Liver (tissue), 8 donors: ENCODE measurements at regions not wholly inside any gene's neighbourhood (a gene's known extent, or its start where the extent isn't known, plus 50 kb on each side); places are given as distances from the start of the nearest gene placed in this dataset.

ENCODE experiments used
- DNase-seq: peaks from one replicate; pipeline ENCODE4 v3.0.0-alpha.2; 2017; ENCODE audit warnings: low spot score
- H3K27ac ChIP-seq, 2 donors: one replicate each; pipeline ENCODE4 v1.7.0; 2013; ENCODE audit warnings: inconsistent platforms in 2 of 2, low read length in 2 of 2, control low read depth in 1 of 2, low read depth in 1 of 2, mild to moderate bottlenecking in 1 of 2
- H3K27me3 ChIP-seq, 4 donors: one replicate each; pipeline versions ENCODE4 v1.6.1 to v1.7.0; 2013; ENCODE audit warnings: low read length in 3 of 4, inconsistent platforms in 1 of 4, mild to moderate bottlenecking in 1 of 4, moderate library complexity in 1 of 4; ENCODE audit not compliant: control insufficient read depth in 4 of 4, insufficient read depth in 4 of 4
- H3K36me3 ChIP-seq, 4 donors: one replicate each; pipeline versions ENCODE4 v1.6.1 to v1.7.0; 2013; ENCODE audit warnings: low read length in 3 of 4, mild to moderate bottlenecking in 3 of 4, low read depth in 1 of 4, moderate library complexity in 1 of 4; ENCODE audit not compliant: control insufficient read depth in 4 of 4, insufficient read depth in 3 of 4
- H3K4me1 ChIP-seq, 4 donors: one replicate each; pipeline versions ENCODE4 v1.6.1 to v1.7.0; 2013; ENCODE audit warnings: low read length in 3 of 4, mild to moderate bottlenecking in 3 of 4, moderate library complexity in 1 of 4; ENCODE audit not compliant: control insufficient read depth in 4 of 4, insufficient read depth in 4 of 4
- H3K4me3 ChIP-seq, 3 donors: one replicate each; pipeline versions ENCODE4 v1.6.1 to v1.7.0; 2013; ENCODE audit warnings: low read length in 3 of 3, control low read depth in 1 of 3, low read depth in 1 of 3, mild to moderate bottlenecking in 1 of 3
- H3K9ac ChIP-seq, 2 donors: one replicate each; pipeline ENCODE4 v1.7.0; 2013; ENCODE audit warnings: low read length in 2 of 2, mild to moderate bottlenecking in 2 of 2, moderate library complexity in 2 of 2, control low read depth in 1 of 2, low read depth in 1 of 2
- H3K9me3 ChIP-seq, 4 donors: one replicate each; pipeline versions ENCODE4 v1.6.1 to v1.7.0; 2013; ENCODE audit warnings: low read length in 3 of 4; ENCODE audit not compliant: control insufficient read depth in 4 of 4
- ATF3 ChIP-seq: IDR thresholded peaks from 2 replicates; pipeline ENCODE4 v1.6.1; 2016; ENCODE audit warnings: antibody characterized with exemption
- CTCF ChIP-seq: fragments of 150-350 bp; IDR thresholded peaks from 2 replicates; pipeline ENCODE4 v1.5.1; 2017; ENCODE audit warnings: improper control_type of control experiment, low read depth, low read length; ENCODE audit not compliant: missing input control
- EGR1 ChIP-seq, 2 donors: IDR thresholded peaks; 2 replicates each; pipeline ENCODE4 v1.6.1; 2016 to 2018; ENCODE audit warnings: antibody characterized with exemption in 2 of 2, low read depth in 2 of 2
- FOXA1 ChIP-seq: IDR thresholded peaks from 2 replicates; pipeline ENCODE4 v1.6.1; 2016; ENCODE audit warnings: antibody characterized with exemption
- FOXA2 ChIP-seq: IDR thresholded peaks from 2 replicates; pipeline ENCODE4 v1.6.1; 2016; ENCODE audit warnings: antibody characterized with exemption
- GABPA ChIP-seq, 2 donors: IDR thresholded peaks in 1 of 2; conservative IDR thresholded peaks in 1 of 2; 2 replicates each; pipeline ENCODE4 v1.6.1; 2016; ENCODE audit warnings: antibody characterized with exemption in 2 of 2, mild to moderate bottlenecking in 1 of 2, moderate library complexity in 1 of 2
- HNF4A ChIP-seq, 2 donors: conservative IDR thresholded peaks; 2 replicates each; pipeline ENCODE4 v1.6.1; 2016; ENCODE audit warnings: antibody characterized with exemption in 2 of 2, mild to moderate bottlenecking in 2 of 2
- HNF4G ChIP-seq: IDR thresholded peaks from 2 replicates; pipeline ENCODE4 v1.6.1; 2016; ENCODE audit warnings: antibody characterized with exemption
- JUND ChIP-seq, 2 donors: IDR thresholded peaks; 2 replicates each; pipeline ENCODE4 v1.6.1; 2016; ENCODE audit warnings: antibody characterized with exemption in 2 of 2
- MAX ChIP-seq: IDR thresholded peaks from 2 replicates; pipeline ENCODE4 v1.6.1; 2016; ENCODE audit warnings: antibody characterized with exemption
- NR2F2 ChIP-seq: IDR thresholded peaks from 2 replicates; pipeline ENCODE4 v1.6.1; 2016; ENCODE audit warnings: antibody characterized with exemption
- RAD21 ChIP-seq, 2 donors: IDR thresholded peaks; 2 replicates each; pipeline ENCODE4 v1.6.1; 2016; ENCODE audit warnings: antibody characterized with exemption in 2 of 2, mild to moderate bottlenecking in 2 of 2
- REST ChIP-seq: IDR thresholded peaks from 2 replicates; pipeline ENCODE4 v1.6.1; 2016; ENCODE audit warnings: antibody characterized with exemption, mild to moderate bottlenecking
- RXRA ChIP-seq, 2 donors: IDR thresholded peaks; 2 replicates each; pipeline ENCODE4 v1.6.1; 2017 to 2018; ENCODE audit warnings: antibody characterized with exemption in 2 of 2, mild to moderate bottlenecking in 1 of 2
- SP1 ChIP-seq: IDR thresholded peaks from 2 replicates; pipeline ENCODE4 v1.6.1; 2018; ENCODE audit warnings: antibody characterized with exemption, mild to moderate bottlenecking
- TAF1 ChIP-seq: conservative IDR thresholded peaks from 2 replicates; pipeline ENCODE4 v1.6.1; 2016; ENCODE audit warnings: antibody characterized with exemption, mild to moderate bottlenecking
- YY1 ChIP-seq: IDR thresholded peaks from 2 replicates; pipeline ENCODE4 v1.6.1; 2016; ENCODE audit warnings: antibody characterized with exemption, mild to moderate bottlenecking
- ZBTB33 ChIP-seq: IDR thresholded peaks from 2 replicates; pipeline ENCODE4 v1.6.1; 2016; ENCODE audit warnings: antibody characterized with exemption
- WGBS: extraction: QIAGEN DNeasy Blood & Tissue Kit; methylation state at CpG from one replicate; pipeline ENCODE4 v1.1.7; 2013; 5-methylcytosine and 5-hydroxymethylcytosine counted together
- donor health status: healthy.
- donor health status: healthy.
- donor health status: healthy.
- donor health status: healthy.
- donor health status: healthy.

- DNase-seq: no peak
- no peak for TF ChIP-seq HNF4G
- no peak for TF ChIP-seq YY1
- no peak for TF ChIP-seq SP1
- no peak for TF ChIP-seq NR2F2
- no peak for TF ChIP-seq FOXA2
- TF ChIP-seq REST: no peak
- no peak for TF ChIP-seq HNF4A (conservative IDR thresholded peaks at IDR 0.05)
- TF ChIP-seq RXRA (IDR thresholded peaks at IDR 0.05): no peak
- TF ChIP-seq GABPA (IDR thresholded peaks at IDR 0.05 in 1 of 2, conservative IDR thresholded peaks at IDR 0.05 in 1 of 2): no peak
- no peak for TF ChIP-seq TAF1
- no peak for TF ChIP-seq CTCF
- TF ChIP-seq RAD21 (IDR thresholded peaks at IDR 0.05): no peak
- no peak for TF ChIP-seq JUND (IDR thresholded peaks at IDR 0.05)
- no peak for TF ChIP-seq FOXA1
- no peak for TF ChIP-seq ATF3
- no peak for TF ChIP-seq MAX
- no peak for TF ChIP-seq ZBTB33
- Histone ChIP-seq H3K36me3 (no peaks in the 10 kb centered on the region), H3K4me1 (peaks cover 5 to 17% (median 12%) of the 10 kb centered on the region in 4 donors), H3K9ac (no peak overlapping the region), H3K4me3 (no peak overlapping the region), H3K27me3 (no peaks in the 10 kb centered on the region), H3K9me3 (no peaks in the 10 kb centered on the region), H3K27ac (no peak overlapping the region)
- 87% methylated on average over 3 of the region's 3 CpGs for WGBS
These were observed 630.0 kb upstream of the MBL2 start for GRCh38 chr10:53402594-53402993.

DNA sequence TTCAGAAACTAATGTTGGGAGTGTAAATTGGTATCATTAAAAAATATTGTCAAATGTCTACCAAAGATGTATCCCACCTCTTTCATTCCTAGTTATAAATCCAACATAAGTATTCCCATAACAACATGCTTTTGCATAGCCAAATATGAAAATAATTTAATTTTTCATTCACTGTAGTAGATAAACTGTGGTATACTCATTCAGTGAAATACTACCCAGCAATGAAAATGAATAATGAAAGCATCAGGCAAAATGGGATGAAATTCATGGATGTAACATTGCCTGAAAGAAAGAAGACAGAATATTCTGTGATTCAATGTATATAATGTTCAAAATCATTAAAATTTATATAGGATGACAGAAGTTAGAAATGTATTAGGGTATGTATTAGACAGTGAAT is 629.0 kb upstream of the MBL2 start:
- Histone ChIP-seq H3K4me3 (no peak overlapping the region), H3K27me3 (no peaks in the 10 kb centered on the region), H3K4me1 (peaks cover 5 to 17% (median 12%) of the 10 kb centered on the region in 4 donors), H3K27ac (no peak overlapping the region), H3K36me3 (no peaks in the 10 kb centered on the region), H3K9me3 (no peaks in the 10 kb centered on the region), H3K9ac (no peak overlapping the region)
- no peak for DNase-seq
- TF ChIP-seq EGR1 (IDR thresholded peaks at IDR 0.05; ENCODE audit: low read depth in 2 of 2) (no peak), ZBTB33 (no peak), YY1 (no peak), CTCF (no peak), JUND (IDR thresholded peaks at IDR 0.05) (no peak), FOXA2 (no peak)
